CD4-positive, alpha-beta T cell (primary cell): ENCODE measurements at regions not wholly inside any gene's neighbourhood (a gene's known extent, or its start where the extent isn't known, plus 50 kb on each side); places are given as distances from the start of the nearest gene placed in this dataset.
"Not testable (repeated sequence)": the region's sequence is repeated elsewhere in the genome, so short reads cannot be mapped to it uniquely, and the experiment has no call there.

Experiments
- ATAC-seq: fragments of 200-7000 bp; cut with Tn5 transposase; one replicate; pipeline ENCODE4 v1.10.0; 2022; ENCODE audit warnings: mild to moderate bottlenecking; ENCODE audit not compliant: poor library complexity
- CTCF ChIA-PET: fragments of 350-600 bp; sonication (Branson Sonifier 250); formaldehyde crosslinking; loops from one replicate; lab custom pipeline; 2021; ENCODE audit warnings: antibody characterized with exemption, inconsistent platforms; lab: Charles Lee
- POLR2A ChIA-PET: fragments of 350-600 bp; sonication (Branson Sonifier 250); formaldehyde crosslinking; loops from one replicate; lab custom pipeline; 2021; ENCODE audit warnings: antibody characterized with exemption, inconsistent platforms; lab: Charles Lee
- DNase-seq, 14 experiments: peaks; one replicate each; pipeline ENCODE4 v3.0.0-alpha.2; 2013 to 2020; ENCODE audit warnings: mixed read lengths in 2 of 14
- H3K27ac ChIP-seq, 2 donors: one replicate each; pipeline versions ENCODE4 v1.5.1 to v1.7.0; 2013; ENCODE audit warnings: low read length in 2 of 2, low read depth in 1 of 2, mild to moderate bottlenecking in 1 of 2
- H3K27me3 ChIP-seq, 2 experiments: 1 replicate in 1 of 2; 2 replicates in 1 of 2; pipeline versions ENCODE4 v1.6.1 to v1.7.0; 2013; ENCODE audit warnings: low read length in 2 of 2, control low read depth in 1 of 2, mild to moderate bottlenecking in 1 of 2, moderate library complexity in 1 of 2; ENCODE audit not compliant: insufficient read depth in 2 of 2, control insufficient read depth in 1 of 2
- H3K36me3 ChIP-seq: one replicate; pipeline ENCODE4 v1.6.1; 2013; ENCODE audit warnings: low read length, control low read depth; ENCODE audit not compliant: insufficient read depth
- H3K4me1 ChIP-seq: one replicate; pipeline ENCODE4 v1.6.1; 2013; ENCODE audit warnings: low read length, control low read depth; ENCODE audit not compliant: insufficient read depth
- H3K4me3 ChIP-seq: one replicate; pipeline ENCODE4 v1.5.1; 2013; ENCODE audit warnings: mild to moderate bottlenecking, low read length, moderate library complexity
- H3K9me3 ChIP-seq, 2 experiments: 1 replicate in 1 of 2; 2 replicates in 1 of 2; pipeline versions ENCODE4 v1.6.1 to v1.7.0; 2013; ENCODE audit warnings: low read length in 2 of 2, mild to moderate bottlenecking in 2 of 2, control low read depth in 1 of 2, moderate library complexity in 1 of 2; ENCODE audit not compliant: control insufficient read depth in 1 of 2, insufficient read depth in 1 of 2
- H3K27ac Mint-ChIP-seq: one replicate; pipeline ENCODE4 v1.8.0; 2020; ENCODE audit warnings: mixed read lengths
- H3K27me3 Mint-ChIP-seq: one replicate; pipeline ENCODE4 v1.8.0; 2021; ENCODE audit warnings: mixed read lengths
- H3K36me3 Mint-ChIP-seq: one replicate; pipeline ENCODE4 v1.8.0; 2021; ENCODE audit warnings: low read depth, mixed read lengths
- H3K4me1 Mint-ChIP-seq: one replicate; pipeline ENCODE4 v1.8.0; 2021; ENCODE audit warnings: low read depth, mixed read lengths
- H3K4me3 Mint-ChIP-seq: one replicate; pipeline ENCODE4 v1.8.0; 2020; ENCODE audit warnings: mild to moderate bottlenecking, mixed read lengths
- H3K9me3 Mint-ChIP-seq: one replicate; pipeline ENCODE4 v1.8.0; 2020; ENCODE audit warnings: mixed read lengths
- CTCF ChIP-seq: fragments of 200-600 bp; IDR thresholded peaks from one replicate; pipeline ENCODE4 v1.8.0; 2022; ENCODE audit warnings: antibody characterized with exemption, mild to moderate bottlenecking
- intact Hi-C, 2 experiments: fragments of 100-400 bp; cut with DNase I in 1 of 2; cut with micrococcal nuclease in 1 of 2; formaldehyde crosslinking; loops; one replicate each; pipeline versions ENCODE4 v1.15.1 to v1.9.0; 2023 to 2025; cut with DNase I, micrococcal nuclease

DNA sequence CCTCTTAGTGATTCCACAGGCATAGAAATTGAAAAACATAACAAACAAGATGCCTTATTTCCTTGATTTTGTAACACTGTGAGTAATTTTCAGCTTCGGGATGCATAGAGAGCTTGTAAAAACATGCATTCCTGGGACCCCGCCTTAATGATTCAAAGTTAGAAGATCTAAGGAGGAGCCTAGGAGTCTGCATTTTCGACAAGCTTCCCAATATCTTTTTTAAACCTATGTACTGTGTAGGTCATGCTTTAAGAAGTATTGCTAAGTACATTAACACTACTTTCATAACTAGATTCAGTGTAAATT, 109.8 kb upstream of the ZNF516 start:
- no peak overlapping the region for H3K27ac Mint-ChIP-seq
- H3K36me3 Mint-ChIP-seq, result no peaks in the 10 kb centered on the region
- POLR2A ChIA-PET, result no interaction called here
- no peaks in the 10 kb centered on the region for H3K36me3 ChIP-seq
- no peaks in the 10 kb centered on the region for H3K27me3 ChIP-seq
- no peaks in the 10 kb centered on the region for H3K27me3 Mint-ChIP-seq
- no peaks in the 10 kb centered on the region for H3K4me1 Mint-ChIP-seq
- TF ChIP-seq CTCF, result no peak
- H3K4me3 ChIP-seq, result no peak overlapping the region
- DNase-seq (no peak), ATAC-seq (no peak)
- H3K4me1 ChIP-seq, result no peaks in the 10 kb centered on the region
- H3K4me3 Mint-ChIP-seq, result no peak overlapping the region
- CTCF ChIA-PET, result no interaction called here
- no peaks in the 10 kb centered on the region for H3K9me3 Mint-ChIP-seq
- no peaks in the 10 kb centered on the region for H3K9me3 ChIP-seq
- H3K27ac ChIP-seq, result no peak overlapping the region
- intact Hi-C loops, result no loop called here

GRCh38 chr18:76604108-76604934, 109.3 kb upstream of the ZNF516 start:
- H3K27ac Mint-ChIP-seq, result no peak overlapping the region
- no peaks in the 10 kb centered on the region for H3K4me1 Mint-ChIP-seq
- ChIA-PET POLR2A (no interaction called here), CTCF (no interaction called here)
- DNase-seq (no peak), ATAC-seq (no peak)
- Histone ChIP-seq H3K4me3 (no peak overlapping the region), H3K27ac (no peak overlapping the region), H3K9me3 (no peaks in the 10 kb centered on the region), H3K27me3 (no peaks in the 10 kb centered on the region), H3K36me3 (no peaks in the 10 kb centered on the region), H3K4me1 (no peaks in the 10 kb centered on the region)
- H3K4me3 Mint-ChIP-seq, result no peak overlapping the region
- no peaks in the 10 kb centered on the region for H3K9me3 Mint-ChIP-seq
- intact Hi-C loops, result no loop called here
- no peaks in the 10 kb centered on the region for H3K36me3 Mint-ChIP-seq
- no peak for TF ChIP-seq CTCF
- H3K27me3 Mint-ChIP-seq, result no peaks in the 10 kb centered on the region

- Histone ChIP-seq H3K27ac (no peak overlapping the region), H3K9me3 (no peaks in the 10 kb centered on the region), H3K4me3 (no peak overlapping the region), H3K36me3 (no peaks in the 10 kb centered on the region), H3K27me3 (no peaks in the 10 kb centered on the region), H3K4me1 (no peaks in the 10 kb centered on the region)
- Mint-ChIP-seq H3K9me3 (no peaks in the 10 kb centered on the region), H3K4me1 (no peaks in the 10 kb centered on the region), H3K27ac (no peak overlapping the region), H3K4me3 (no peak overlapping the region), H3K27me3 (no peaks in the 10 kb centered on the region), H3K36me3 (no peaks in the 10 kb centered on the region)
- CTCF ChIA-PET, result no interaction called here
- no peak for DNase-seq
- no peak for TF ChIP-seq CTCF
- POLR2A ChIA-PET, result no interaction called here
- no peak for ATAC-seq
- intact Hi-C loops, result no loop called here
Measured at GRCh38 chr18:76602191-76602590, 107.1 kb upstream of the ZNF516 start.

- ATAC-seq, H3K4me3 ChIP-seq, H3K27me3 Mint-ChIP-seq, intact Hi-C loops, H3K4me1 Mint-ChIP-seq, POLR2A ChIA-PET, H3K36me3 Mint-ChIP-seq, DNase-seq, H3K27ac Mint-ChIP-seq, H3K4me3 Mint-ChIP-seq, CTCF ChIA-PET, H3K36me3 ChIP-seq, H3K9me3 ChIP-seq, H3K4me1 ChIP-seq, H3K27me3 ChIP-seq, H3K27ac ChIP-seq, H3K9me3 Mint-ChIP-seq: not testable (repeated sequence)
Measured at GRCh38 chr18:76600076-76600475, 105.0 kb upstream of the ZNF516 start.
